IPS DF 4.7 (cell line): ENCODE measurements at regions not wholly inside any gene's neighbourhood (a gene's known extent, or its start where the extent isn't known, plus 50 kb on each side); places are given as distances from the start of the nearest gene placed in this dataset.
"Not testable (repeated sequence)": the region's sequence is repeated elsewhere in the genome, so short reads cannot be mapped to it uniquely, and the experiment has no call there.

ENCODE experiments used
- DNase-seq: peaks from one replicate; pipeline ENCODE4 v3.0.0-alpha.2; 2013; ENCODE audit warnings: low spot score; ENCODE audit errors: extremely low read depth

- no peak for DNase-seq
These were observed 430.7 kb upstream of the PTCHD4 start for GRCh38 chr6:48541649-48542048.

- no peak for DNase-seq
These were observed 424.6 kb upstream of the PTCHD4 start for GRCh38 chr6:48535582-48536009.

- not testable (repeated sequence) for DNase-seq
These were observed 420.0 kb upstream of the PTCHD4 start for GRCh38 chr6:48530978-48531377.

- no peak for DNase-seq
These were observed 414.9 kb upstream of the PTCHD4 start for GRCh38 chr6:48525849-48526248.

GRCh38 chr6:48520951-48521350 lies 410.0 kb upstream of the PTCHD4 start:
- no peak for DNase-seq

- no peak for DNase-seq
These were observed 401.4 kb upstream of the PTCHD4 start for GRCh38 chr6:48512390-48512789.

GRCh38 chr6:48511378-48511777 lies 400.4 kb upstream of the PTCHD4 start:
- DNase-seq: no peak

GRCh38 chr6:48505621-48506020 lies 394.6 kb upstream of the PTCHD4 start:
- no peak for DNase-seq

GRCh38 chr6:48493432-48493831 lies 382.4 kb upstream of the PTCHD4 start:
- DNase-seq: not testable (repeated sequence)

GRCh38 chr6:48490658-48491057 lies 379.7 kb upstream of the PTCHD4 start:
- no peak for DNase-seq

GRCh38 chr6:48486876-48487275 lies 375.9 kb upstream of the PTCHD4 start:
- DNase-seq: no peak

DNA sequence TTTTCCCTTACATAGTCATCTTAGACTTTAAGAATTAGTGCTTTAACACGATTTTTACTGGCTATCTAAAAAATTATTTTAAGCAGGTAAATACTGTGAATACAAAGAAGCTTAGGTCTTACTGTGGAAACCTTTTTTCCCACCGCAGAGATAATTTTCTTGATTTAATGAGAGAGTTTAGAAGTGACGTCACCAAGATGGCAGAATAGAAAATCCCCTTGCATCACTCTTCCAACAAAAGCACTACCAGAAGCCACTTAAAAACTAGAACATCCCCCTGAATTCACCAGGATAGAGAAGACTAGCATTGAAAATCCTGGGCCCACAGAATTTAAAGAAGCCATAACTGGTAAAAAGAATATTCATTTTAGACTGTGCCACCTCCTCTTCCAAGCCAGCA lies 375.4 kb upstream of the PTCHD4 start:
- DNase-seq: no peak

GRCh38 chr6:48476257-48476656 lies 365.3 kb upstream of the PTCHD4 start:
- peak; percentile 28 for DNase-seq

- no peak for DNase-seq
These were observed 364.3 kb upstream of the PTCHD4 start for GRCh38 chr6:48475275-48475674.

- no peak for DNase-seq
These were observed 363.8 kb upstream of the PTCHD4 start for GRCh38 chr6:48474830-48475229.

DNA sequence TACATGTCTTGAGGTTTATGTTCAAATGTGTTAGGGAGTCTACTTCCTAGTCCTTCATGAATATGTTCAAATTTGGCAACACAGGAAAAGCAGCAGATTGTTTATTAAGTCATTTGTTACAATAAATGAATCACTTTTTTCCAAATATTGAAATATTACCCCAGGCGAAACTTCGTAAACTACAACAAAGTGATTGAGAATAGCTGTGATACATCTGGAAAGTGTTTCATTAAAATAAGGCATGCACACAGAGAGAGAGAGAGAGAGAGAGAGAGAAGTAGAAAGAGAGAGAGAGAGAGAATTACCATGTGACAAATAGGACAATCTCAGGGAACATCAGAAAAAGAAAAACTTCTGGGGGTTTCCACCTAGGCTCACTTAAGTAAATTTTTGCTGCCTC lies 363.1 kb upstream of the PTCHD4 start:
- DNase-seq: no peak

DNA sequence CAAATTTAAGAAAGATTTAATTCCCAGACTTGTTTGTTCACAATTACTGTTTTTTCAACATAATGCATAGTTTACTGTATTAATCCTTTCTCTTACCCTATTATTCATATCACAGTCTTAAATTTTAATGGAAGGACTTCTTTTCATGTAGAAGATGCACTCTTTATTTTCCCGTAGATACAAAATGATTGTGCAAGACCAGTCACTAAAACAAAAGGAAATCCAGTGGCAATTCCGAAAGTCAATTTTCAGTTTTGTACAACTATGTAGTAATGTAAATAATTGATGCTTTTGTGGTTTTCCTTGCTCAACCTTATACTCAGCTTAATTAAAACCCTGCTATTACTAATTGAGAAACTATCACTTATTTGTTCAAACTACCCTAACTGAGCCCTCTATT lies 361.5 kb upstream of the PTCHD4 start:
- DNase-seq: no peak

DNA sequence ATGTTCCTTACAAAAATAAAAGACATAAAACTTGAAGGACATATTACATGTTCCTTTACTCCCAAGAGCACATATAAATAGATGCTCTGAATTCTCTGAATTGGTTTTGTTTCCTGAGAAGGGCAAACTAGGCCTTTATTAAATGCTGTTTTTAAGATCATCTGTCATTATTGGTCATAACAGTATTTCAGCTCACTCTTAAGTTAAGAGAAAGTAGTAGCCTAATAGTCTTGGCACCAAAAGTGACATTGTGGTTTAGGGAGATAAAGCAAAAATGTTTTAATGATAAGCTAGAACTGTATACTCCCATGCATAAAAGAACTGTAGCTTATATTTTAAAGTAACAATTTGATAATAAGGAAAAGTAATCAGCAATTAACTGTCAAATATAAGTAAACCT lies 361.1 kb upstream of the PTCHD4 start:
- no peak for DNase-seq

DNA sequence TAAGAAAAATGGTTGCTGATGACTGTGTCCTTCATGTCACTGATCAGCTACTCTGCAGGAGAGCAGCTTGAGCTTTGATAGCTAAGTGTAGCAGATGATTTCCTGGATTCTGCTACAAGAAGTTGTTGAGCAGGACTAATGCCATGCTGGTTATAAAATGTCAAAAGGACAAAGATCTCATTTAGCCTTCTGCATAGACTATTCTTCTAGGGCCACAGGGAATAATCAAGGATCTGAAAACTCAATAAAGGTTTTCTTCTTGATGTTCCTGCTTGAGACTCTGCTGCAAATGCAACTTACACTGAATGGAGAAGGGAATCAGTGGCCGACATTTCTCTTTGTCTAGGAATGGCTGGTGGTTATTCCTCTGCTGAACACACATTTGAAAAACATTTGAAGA lies 360.3 kb upstream of the PTCHD4 start:
- no peak for DNase-seq

- DNase-seq: no peak
These were observed 338.0 kb upstream of the PTCHD4 start for GRCh38 chr6:48449002-48449401.

DNA sequence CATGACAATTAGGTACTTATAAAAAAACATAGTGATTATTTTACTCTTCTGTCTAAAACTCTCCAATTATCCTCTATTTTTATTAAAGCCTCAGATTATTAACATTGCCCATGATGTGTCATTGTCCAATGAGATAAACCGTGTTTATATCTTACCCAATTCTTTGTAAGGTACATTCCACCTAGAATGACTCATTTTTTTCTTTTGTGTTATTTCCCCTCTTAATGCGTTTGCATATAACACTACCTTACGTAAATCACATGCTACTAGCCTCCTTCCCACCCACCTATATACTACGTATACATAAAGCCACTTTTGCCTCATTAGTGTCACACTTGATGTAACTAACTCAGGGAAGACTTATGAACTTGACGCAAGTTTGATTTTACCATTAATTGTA lies 336.3 kb upstream of the PTCHD4 start:
- DNase-seq: no peak

- DNase-seq: no peak
These were observed 318.6 kb upstream of the PTCHD4 start for GRCh38 chr6:48429610-48430009.

DNA sequence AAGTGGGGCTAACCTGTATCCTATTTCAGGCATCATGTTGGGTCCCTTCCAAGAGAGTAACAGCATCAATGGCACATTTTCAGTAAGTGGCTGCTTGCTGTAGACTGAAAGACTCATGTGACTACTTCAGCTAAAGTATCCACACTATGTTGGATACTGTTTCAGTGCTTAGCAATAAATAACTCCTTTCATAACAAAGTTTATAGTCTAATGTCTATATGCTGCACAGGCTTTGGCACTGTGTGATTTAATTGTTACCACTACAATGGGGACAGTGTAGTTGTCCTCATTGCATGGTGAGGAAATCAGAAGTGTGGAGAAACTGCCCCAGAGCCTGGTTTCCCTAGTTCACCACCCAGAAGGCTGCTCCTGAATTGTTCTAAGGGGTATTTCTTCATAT lies 318.0 kb upstream of the PTCHD4 start:
- no peak for DNase-seq

GRCh38 chr6:48426636-48427035 lies 315.6 kb upstream of the PTCHD4 start:
- DNase-seq: no peak
